OCI-LY7 (cell line): ENCODE measurements at regions not wholly inside any gene's neighbourhood (a gene's known extent, or its start where the extent isn't known, plus 50 kb on each side); places are given as distances from the start of the nearest gene placed in this dataset.

Experiments used
- BruUV-seq: library from RNA; stranded (reverse); fragments of 400-500 nt; replicated peaks from 2 replicates; lab custom pipeline; 2021; lab: Mats Ljungman, UMichigan
- CTCF ChIA-PET: fragments of 300-600 bp; sonication (Branson Sonifier 250); formaldehyde crosslinking; loops from one replicate; lab custom pipeline; 2022; ENCODE audit warnings: antibody characterized with exemption; ENCODE audit not compliant: unreplicated experiment; lab: Charles Lee
- POLR2A ChIA-PET: fragments of 300-600 bp; sonication (Branson Sonifier 250); formaldehyde crosslinking; loops from one replicate; lab custom pipeline; 2022; ENCODE audit warnings: antibody characterized with exemption; lab: Charles Lee
- DNase-seq: peaks from one replicate; pipeline ENCODE4 v3.0.0-alpha.2; 2015; ENCODE audit warnings: low spot score
- H2AFZ ChIP-seq: fragments of 200-600 bp; sonication (generic), shearing (Covaris generic); 2 replicates; pipeline ENCODE4 v1.6.1; 2014; ENCODE audit warnings: mild to moderate bottlenecking, antibody characterized with exemption, low read length, moderate library complexity
- H3K27ac ChIP-seq: fragments of 200-600 bp; sonication (generic); 2 replicates; pipeline ENCODE4 v1.5.1; 2014; ENCODE audit warnings: mixed run types, low read depth, mild to moderate bottlenecking, moderate library complexity, low read length, inconsistent platforms; ENCODE audit not compliant: poor library complexity, severe bottlenecking
- H3K36me3 ChIP-seq: fragments of 200-600 bp; sonication (generic); 2 replicates; pipeline ENCODE4 v1.6.1; 2014; ENCODE audit warnings: mild to moderate bottlenecking, antibody characterized with exemption, low read length, moderate library complexity, mixed read lengths; ENCODE audit not compliant: insufficient read depth
- H3K4me1 ChIP-seq: fragments of 200-600 bp; sonication (generic); 2 replicates; pipeline ENCODE4 v1.5.1; 2014; ENCODE audit warnings: mild to moderate bottlenecking, low read length; ENCODE audit not compliant: insufficient read depth, poor library complexity, severe bottlenecking
- H3K4me2 ChIP-seq: fragments of 200-600 bp; sonication (generic); 2 replicates; pipeline ENCODE4 v1.6.1; 2014; ENCODE audit warnings: mild to moderate bottlenecking, low read length
- H3K4me3 ChIP-seq: fragments of 200-600 bp; sonication (generic); 2 replicates; pipeline ENCODE4 v1.5.1; 2014; ENCODE audit warnings: mild to moderate bottlenecking, low read depth, low read length; ENCODE audit not compliant: poor library complexity, severe bottlenecking
- H3K79me2 ChIP-seq: fragments of 200-600 bp; sonication (generic); 2 replicates; pipeline ENCODE4 v1.6.1; 2016; ENCODE audit warnings: low read depth, mild to moderate bottlenecking, low read length, moderate library complexity, mixed read lengths; ENCODE audit not compliant: insufficient read depth
- H3K9me2 ChIP-seq: fragments of 200-600 bp; sonication (generic); 2 replicates; pipeline ENCODE4 v1.6.1; 2016; ENCODE audit warnings: mild to moderate bottlenecking, low read length, mixed read lengths; ENCODE audit not compliant: insufficient read depth
- H3K9me3 ChIP-seq: fragments of 200-600 bp; sonication (generic); 2 replicates; pipeline ENCODE4 v1.6.1; 2014; ENCODE audit warnings: mild to moderate bottlenecking, mixed run types, low read length, mixed read lengths
- H4K20me1 ChIP-seq: fragments of 200-600 bp; sonication (generic); 2 replicates; pipeline ENCODE4 v1.6.1; 2014; ENCODE audit warnings: mild to moderate bottlenecking, antibody characterized with exemption, low read length, moderate library complexity, mixed read lengths; ENCODE audit not compliant: insufficient read depth
- EZH2phosphoT487 ChIP-seq: fragments of 200-600 bp; sonication (generic); IDR thresholded peaks from 2 replicates; pipeline ENCODE4 v1.6.1; 2018; ENCODE audit warnings: low read depth, borderline replicate concordance, mild to moderate bottlenecking, mixed run types, antibody characterized with exemption, low read length, moderate library complexity, mixed read lengths
- intact Hi-C: fragments of 100-400 bp; cut with micrococcal nuclease; formaldehyde crosslinking; loops from one replicate; pipeline ENCODE4 v1.10.0; 2022; ENCODE audit not compliant: unreplicated experiment
- TF ChIP-seq, protein P1 (sequence below): fragments of 200-600 bp; sonication (generic); conservative IDR thresholded peaks from 2 replicates; pipeline ENCODE4 v1.5.1; 2014; ENCODE audit warnings: mild to moderate bottlenecking, antibody characterized with exemption, low read length, moderate library complexity, mixed read lengths

DNA sequence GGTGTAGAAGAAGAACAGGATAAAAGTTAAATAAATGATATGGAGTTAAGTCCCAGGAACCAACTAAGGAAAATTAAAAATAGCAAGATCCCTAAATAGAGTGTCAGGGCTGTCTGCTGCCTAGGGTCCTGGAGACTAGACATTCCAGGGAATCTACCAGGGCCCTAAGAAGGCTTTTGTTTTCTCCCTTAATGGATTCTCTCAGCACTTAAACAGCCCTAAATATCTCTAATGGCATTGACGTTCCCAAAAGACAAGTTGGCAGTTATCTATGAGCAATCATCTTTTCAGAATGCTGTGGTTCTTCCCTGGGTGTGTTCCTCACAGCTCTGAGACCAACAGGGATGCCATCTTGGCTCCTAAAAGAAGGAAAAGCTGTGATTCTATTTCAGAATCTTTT, 616.3 kb downstream of the EPHA4 start:
- ChIA-PET POLR2A (no interaction called here), CTCF (no interaction called here)
- Histone ChIP-seq H3K4me1 (no peaks in the 10 kb centered on the region), H2AFZ (no peak overlapping the region), H3K27ac (no peak overlapping the region), H3K4me3 (no peak overlapping the region), H3K9me3 (no peaks in the 10 kb centered on the region), H3K36me3 (no peaks in the 10 kb centered on the region), H3K4me2 (no peak overlapping the region), H4K20me1 (no peaks in the 10 kb centered on the region), H3K9me2 (no peaks in the 10 kb centered on the region), H3K79me2 (no peaks in the 10 kb centered on the region)
- no peak for TF ChIP-seq EZH2phosphoT487
- TF ChIP-seq, protein P1, sequence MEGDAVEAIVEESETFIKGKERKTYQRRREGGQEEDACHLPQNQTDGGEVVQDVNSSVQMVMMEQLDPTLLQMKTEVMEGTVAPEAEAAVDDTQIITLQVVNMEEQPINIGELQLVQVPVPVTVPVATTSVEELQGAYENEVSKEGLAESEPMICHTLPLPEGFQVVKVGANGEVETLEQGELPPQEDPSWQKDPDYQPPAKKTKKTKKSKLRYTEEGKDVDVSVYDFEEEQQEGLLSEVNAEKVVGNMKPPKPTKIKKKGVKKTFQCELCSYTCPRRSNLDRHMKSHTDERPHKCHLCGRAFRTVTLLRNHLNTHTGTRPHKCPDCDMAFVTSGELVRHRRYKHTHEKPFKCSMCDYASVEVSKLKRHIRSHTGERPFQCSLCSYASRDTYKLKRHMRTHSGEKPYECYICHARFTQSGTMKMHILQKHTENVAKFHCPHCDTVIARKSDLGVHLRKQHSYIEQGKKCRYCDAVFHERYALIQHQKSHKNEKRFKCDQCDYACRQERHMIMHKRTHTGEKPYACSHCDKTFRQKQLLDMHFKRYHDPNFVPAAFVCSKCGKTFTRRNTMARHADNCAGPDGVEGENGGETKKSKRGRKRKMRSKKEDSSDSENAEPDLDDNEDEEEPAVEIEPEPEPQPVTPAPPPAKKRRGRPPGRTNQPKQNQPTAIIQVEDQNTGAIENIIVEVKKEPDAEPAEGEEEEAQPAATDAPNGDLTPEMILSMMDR: no peak
- no peak for DNase-seq
- intact Hi-C loops: no loop called here
- BruUV-seq: no TSS peak

DNA sequence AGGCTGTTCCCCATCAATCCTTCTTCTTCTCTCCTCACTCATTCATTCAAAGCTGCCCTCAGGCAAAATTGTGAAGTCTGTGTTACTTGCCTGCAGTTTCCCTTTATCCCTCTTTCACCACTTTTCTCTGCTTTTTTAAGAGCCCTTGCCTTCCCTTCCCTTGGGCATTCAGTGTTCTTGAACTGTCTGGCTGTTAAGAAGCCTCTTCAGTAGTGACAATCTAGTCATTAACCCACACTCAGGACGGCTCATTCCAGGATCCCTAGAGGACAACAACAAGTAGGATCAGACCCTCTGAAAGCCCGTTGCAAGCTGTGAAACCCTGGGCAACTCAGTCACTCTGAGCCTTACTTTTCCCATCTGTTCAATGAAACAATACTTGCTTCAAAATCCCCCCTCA, 615.7 kb downstream of the EPHA4 start:
- H3K4me3 ChIP-seq: no peak overlapping the region
- POLR2A ChIA-PET: interaction anchor here (0.7 kb wide), 1 partner anchor 15 kb away, joined by 4 read pairs; no protein-coding TSS in a partner anchor
- CTCF ChIA-PET: no interaction called here
- H4K20me1 ChIP-seq: no peaks in the 10 kb centered on the region
- intact Hi-C loops: no loop called here
- no peaks in the 10 kb centered on the region for H3K79me2 ChIP-seq
- H3K4me2 ChIP-seq: no peak overlapping the region
- no peak for TF ChIP-seq EZH2phosphoT487
- TF ChIP-seq, protein P1: no peak
- H3K36me3 ChIP-seq: no peaks in the 10 kb centered on the region
- no peaks in the 10 kb centered on the region for H3K9me2 ChIP-seq
- no peaks in the 10 kb centered on the region for H3K4me1 ChIP-seq
- no TSS peak for BruUV-seq
- DNase-seq: no peak
- H3K9me3 ChIP-seq: no peaks in the 10 kb centered on the region
- H2AFZ ChIP-seq: no peak overlapping the region
- H3K27ac ChIP-seq: no peak overlapping the region

DNA sequence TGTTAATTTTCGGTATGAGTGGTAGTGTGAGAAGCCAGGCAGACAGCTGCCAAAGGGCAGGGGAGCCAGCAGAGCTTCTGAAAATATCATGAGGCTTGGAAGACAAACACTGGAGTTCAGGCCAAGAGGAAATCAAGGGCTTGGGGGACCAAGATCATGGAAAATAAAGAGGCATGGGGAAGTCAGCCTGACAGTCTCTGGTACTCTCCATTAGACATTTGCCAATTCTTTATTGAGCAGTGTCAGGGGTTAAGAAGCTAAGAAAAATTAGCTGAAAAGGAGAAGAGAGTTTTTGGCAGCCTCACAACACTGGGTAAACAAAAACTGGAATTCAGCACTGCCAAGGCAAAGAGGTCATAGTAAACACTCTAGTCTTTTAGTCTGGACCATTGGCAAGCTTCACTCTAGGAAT, 612.7 kb downstream of the EPHA4 start:
- TF ChIP-seq, protein P1: no peak
- no peak for TF ChIP-seq EZH2phosphoT487
- no peaks in the 10 kb centered on the region for H3K79me2 ChIP-seq
- ChIA-PET CTCF (no interaction called here), POLR2A (interaction anchor here (0.6 to 0.7 kb wide), 2 partner anchors 12 to 177 kb away, joined by 3 to 4 read pairs; no protein-coding TSS in a partner anchor)
- no peaks in the 10 kb centered on the region for H4K20me1 ChIP-seq
- no peaks in the 10 kb centered on the region for H3K4me1 ChIP-seq
- no peaks in the 10 kb centered on the region for H3K36me3 ChIP-seq
- H3K9me2 ChIP-seq: no peaks in the 10 kb centered on the region
- intact Hi-C loops: no loop called here
- no peak overlapping the region for H2AFZ ChIP-seq
- H3K9me3 ChIP-seq: no peaks in the 10 kb centered on the region
- H3K4me3 ChIP-seq: no peak overlapping the region
- H3K27ac ChIP-seq: no peak overlapping the region
- BruUV-seq: no TSS peak
- no peak overlapping the region for H3K4me2 ChIP-seq
- no peak for DNase-seq
